H1 (cell line): ENCODE measurements at regions not wholly inside any gene's neighbourhood (a gene's known extent, or its start where the extent isn't known, plus 50 kb on each side); places are given as distances from the start of the nearest gene placed in this dataset.

ENCODE experiments used
- CTCF ChIA-PET: fragments of 300-600 bp; sonication (Branson Sonifier 250); formaldehyde crosslinking; loops from one replicate; lab custom pipeline; 2021; ENCODE audit not compliant: partially characterized antibody; lab: Charles Lee
- POLR2A ChIA-PET: fragments of 300-600 bp; sonication (Branson Sonifier 250); formaldehyde crosslinking; loops from one replicate; lab custom pipeline; 2021; ENCODE audit warnings: inconsistent platforms; ENCODE audit not compliant: partially characterized antibody; lab: Charles Lee
- DNase-seq, 2 experiments: peaks; one replicate each; pipeline versions ENCODE4 v3.0.0 to v3.0.0-alpha.2; 2010 to 2022; ENCODE audit warnings: low spot score in 2 of 2, low read depth in 1 of 2, mixed read lengths in 1 of 2
- FAIRE-seq: peaks from 2 replicates; lab custom pipeline; 2011; peaks lifted over from hg19 to GRCh38; lab: Jason Lieb, UNC
- H2AFZ ChIP-seq: 2 replicates; pipeline ENCODE4 v1.8.1; 2012; ENCODE audit warnings: low read length, inconsistent platforms
- H2AK5ac ChIP-seq: 2 replicates; pipeline ENCODE4 v1.6.1; 2013; ENCODE audit warnings: low read depth, low read length
- H2BK120ac ChIP-seq: replicated peaks from 2 replicates; pipeline ENCODE3; 2013; ENCODE audit warnings: low read depth, low read length, inconsistent platforms
- H2BK12ac ChIP-seq: 2 replicates; pipeline ENCODE4 v1.6.1; 2013; ENCODE audit warnings: low read depth, low read length
- H2BK15ac ChIP-seq: 2 replicates; pipeline ENCODE4 v1.6.1; 2013; ENCODE audit warnings: low read length
- H2BK20ac ChIP-seq: 2 replicates; pipeline ENCODE4 v1.6.1; 2013; ENCODE audit warnings: low read length
- H2BK5ac ChIP-seq: 2 replicates; pipeline ENCODE4 v1.6.1; 2013; ENCODE audit warnings: low read depth, low read length
- H3K14ac ChIP-seq: 2 replicates; pipeline ENCODE4 v1.6.1; 2013; ENCODE audit warnings: inconsistent platforms; ENCODE audit not compliant: insufficient read length
- H3K18ac ChIP-seq: 2 replicates; pipeline ENCODE4 v1.6.1; 2013; ENCODE audit warnings: low read length; ENCODE audit errors: extremely low read depth
- H3K23ac ChIP-seq: 2 replicates; pipeline ENCODE4 v1.6.1; 2013; ENCODE audit warnings: inconsistent platforms; ENCODE audit not compliant: insufficient read length
- H3K23me2 ChIP-seq: 2 replicates; pipeline ENCODE4 v1.6.1; 2013; ENCODE audit warnings: low read depth, low read length
- H3K27ac ChIP-seq: 2 replicates; pipeline ENCODE4 v1.6.1; 2011; ENCODE audit warnings: low read depth, low read length, inconsistent platforms
- H3K27me3 ChIP-seq, 4 experiments: replicated peaks in 1 of 4; 1 replicate in 1 of 4; 2 replicates in 3 of 4; pipeline versions ENCODE4 v1.6.1 to v1.8.1; 2011 to 2013; ENCODE audit warnings: low read length in 3 of 4, mild to moderate bottlenecking in 3 of 4, inconsistent platforms in 2 of 4, mixed read lengths in 2 of 4, moderate library complexity in 1 of 4; ENCODE audit not compliant: control insufficient read depth in 3 of 4, insufficient read depth in 3 of 4; ENCODE audit errors: extremely low read depth in 1 of 4
- H3K36me3 ChIP-seq, 4 experiments: 2 replicates each; pipeline versions ENCODE4 v1.6.1 to v1.8.1; 2011 to 2013; ENCODE audit warnings: mild to moderate bottlenecking in 4 of 4, low read length in 3 of 4, moderate library complexity in 2 of 4, control low read depth in 1 of 4, inconsistent platforms in 1 of 4; ENCODE audit not compliant: insufficient read depth in 4 of 4, control insufficient read depth in 2 of 4
- H3K4ac ChIP-seq: replicated peaks from 2 replicates; pipeline ENCODE3; 2013; ENCODE audit warnings: low read length, low read depth, mixed read lengths, inconsistent platforms; ENCODE audit not compliant: insufficient read length
- H3K4me1 ChIP-seq, 4 experiments: replicated peaks in 1 of 4; 1 replicate in 1 of 4; 2 replicates in 3 of 4; pipeline versions ENCODE4 v1.6.1 to v1.8.1; 2011 to 2013; ENCODE audit warnings: low read length in 3 of 4, inconsistent platforms in 2 of 4, mixed read lengths in 1 of 4; ENCODE audit not compliant: insufficient read depth in 4 of 4, control insufficient read depth in 3 of 4
- H3K4me2 ChIP-seq, 2 experiments: 2 replicates each; pipeline versions ENCODE4 v1.6.1 to v1.8.1; 2011 to 2013; ENCODE audit warnings: low read depth in 2 of 2, low read length in 2 of 2, control low read depth in 1 of 2, inconsistent platforms in 1 of 2, mild to moderate bottlenecking in 1 of 2; ENCODE audit not compliant: insufficient read depth in 1 of 2
- H3K4me3 ChIP-seq, 4 experiments: fragments of 200-600, 300-600 bp in 1 of 4; sonication (generic), shearing (Covaris generic), sonication (Bioruptor Twin) in 1 of 4; 2 replicates each; pipeline versions ENCODE4 v1.5.1 to v1.8.1; 2011 to 2016; ENCODE audit warnings: low read length in 4 of 4, low read depth in 3 of 4, control low read depth in 2 of 4, inconsistent platforms in 2 of 4, mild to moderate bottlenecking in 2 of 4, mixed read lengths in 1 of 4, moderate library complexity in 1 of 4; ENCODE audit not compliant: insufficient read depth in 2 of 4; ENCODE audit errors: extremely low read depth in 1 of 4
- H3K56ac ChIP-seq: replicated peaks from 2 replicates; pipeline ENCODE3; 2013; ENCODE audit warnings: low read depth, mild to moderate bottlenecking, mixed read lengths, low read length, inconsistent platforms; ENCODE audit not compliant: insufficient read length
- H3K79me1 ChIP-seq: 2 replicates; pipeline ENCODE4 v1.6.1; 2013; ENCODE audit warnings: low read depth, low read length, control low read depth
- H3K79me2 ChIP-seq, 2 experiments: 2 replicates each; pipeline versions ENCODE4 v1.6.1 to v1.8.1; 2012 to 2013; ENCODE audit warnings: low read length in 2 of 2, mild to moderate bottlenecking in 2 of 2, inconsistent platforms in 1 of 2; ENCODE audit not compliant: insufficient read depth in 2 of 2, control insufficient read depth in 1 of 2
- H3K9ac ChIP-seq, 4 experiments: replicated peaks in 1 of 4; 1 replicate in 1 of 4; 2 replicates in 3 of 4; pipeline versions ENCODE4 v1.6.1 to v1.8.1; 2011 to 2013; ENCODE audit warnings: low read depth in 3 of 4, low read length in 3 of 4, control low read depth in 2 of 4, mild to moderate bottlenecking in 2 of 4, moderate library complexity in 2 of 4, inconsistent platforms in 1 of 4; ENCODE audit errors: extremely low read depth in 1 of 4
- H3K9me3 ChIP-seq, 2 experiments: 2 replicates each; pipeline versions ENCODE4 v1.6.1 to v1.8.1; 2012 to 2013; ENCODE audit warnings: mild to moderate bottlenecking in 2 of 2, moderate library complexity in 2 of 2, control low read depth in 1 of 2, inconsistent platforms in 1 of 2, low read depth in 1 of 2, low read length in 1 of 2, mixed read lengths in 1 of 2; ENCODE audit not compliant: insufficient read depth in 2 of 2
- H4K20me1 ChIP-seq, 2 experiments: replicated peaks in 1 of 2; 2 replicates each; pipeline versions ENCODE3 to v1.8.1; 2011 to 2013; ENCODE audit warnings: inconsistent platforms in 2 of 2, low read length in 2 of 2, mild to moderate bottlenecking in 1 of 2; ENCODE audit not compliant: insufficient read depth in 2 of 2, control insufficient read depth in 1 of 2
- H4K5ac ChIP-seq: 2 replicates; pipeline ENCODE4 v1.6.1; 2013; ENCODE audit warnings: low read length, low read depth, mixed read lengths, inconsistent platforms; ENCODE audit not compliant: insufficient read length
- H4K8ac ChIP-seq: 2 replicates; pipeline ENCODE4 v1.8.0; 2013; ENCODE audit warnings: mild to moderate bottlenecking, moderate library complexity, low read length, inconsistent platforms; ENCODE audit not compliant: insufficient read depth; ENCODE audit errors: extremely low read depth
- H4K91ac ChIP-seq: replicated peaks from 2 replicates; pipeline ENCODE3; 2013; ENCODE audit warnings: low read length, mixed read lengths, inconsistent platforms; ENCODE audit not compliant: insufficient read length
- ASH2L ChIP-seq: fragments of 200-600, 300-600 bp; sonication (generic); IDR thresholded peaks from one replicate; pipeline ENCODE4 v1.7.1; 2017; ENCODE audit warnings: low read length
- BACH1 ChIP-seq: IDR thresholded peaks from 2 replicates; pipeline ENCODE4 v1.6.1; 2012; ENCODE audit warnings: low read length, improper control_type of control experiment
- BRCA1 ChIP-seq: IDR thresholded peaks from 2 replicates; pipeline ENCODE4 v1.6.1; 2012; ENCODE audit warnings: low read depth, low read length, improper control_type of control experiment
- CHD2 ChIP-seq: IDR thresholded peaks from 2 replicates; pipeline ENCODE4 v1.6.1; 2012; ENCODE audit warnings: low read length, improper control_type of control experiment
- KDM1A ChIP-seq: fragments of 200-600, 300-600 bp; sonication (generic); IDR thresholded peaks from 2 replicates; pipeline ENCODE4 v1.7.1; 2016; ENCODE audit warnings: mild to moderate bottlenecking, low read length, borderline replicate concordance
- TAF1 ChIP-seq: IDR thresholded peaks from 2 replicates; pipeline ENCODE4 v1.6.1; 2011; ENCODE audit warnings: mild to moderate bottlenecking, low read depth, low read length
- TBP ChIP-seq: IDR thresholded peaks from 2 replicates; pipeline ENCODE4 v1.6.1; 2011; ENCODE audit warnings: low read depth, low read length, improper control_type of control experiment
- TEAD4 ChIP-seq: IDR thresholded peaks from 2 replicates; pipeline ENCODE4 v1.6.1; 2012; ENCODE audit warnings: low read depth, low read length, inconsistent platforms, mixed read lengths
- YY1 ChIP-seq: IDR thresholded peaks from 2 replicates; pipeline ENCODE4 v1.6.1; 2011; ENCODE audit warnings: low read depth, mild to moderate bottlenecking, low read length
- ZNF274 ChIP-seq: IDR thresholded peaks from 2 replicates; pipeline ENCODE4 v1.7.0; 2012; ENCODE audit warnings: low read length, borderline replicate concordance; ENCODE audit errors: extremely low read depth
- WGBS, 2 experiments: shearing (Covaris generic) in 1 of 2; methylation state at CpG; one replicate each; pipeline versions ENCODE4 v1.1.6 to v1.1.7; 2013 to 2015; ENCODE audit warnings: low lambda C conversion rate in 2 of 2, mixed read lengths in 2 of 2, inconsistent platforms in 1 of 2, low coverage in 1 of 2, missing lambda C conversion rate in 1 of 2; ENCODE audit not compliant: insufficient replicate concordance in 2 of 2, insufficient coverage in 1 of 2, insufficient read length in 1 of 2; ENCODE audit errors: extremely low coverage in 1 of 2, missing lambda C conversion rate in 1 of 2; 5-methylcytosine and 5-hydroxymethylcytosine counted together
- TF ChIP-seq, protein P1 (sequence below): IDR thresholded peaks from 2 replicates; pipeline ENCODE4 v1.6.1; 2011; ENCODE audit warnings: low read length, improper control_type of control experiment

- 91% methylated on average over 4 of the region's 4 CpGs; no CpG with 5 or more reads in 1 of the 2 experiments for WGBS, 2 experiments
- peaks cover 0 to 2% (median 0%) of the 10 kb centered on the region in 4 experiments; a peak in 1 of 8 replicates for H3K36me3 ChIP-seq
- no peak overlapping the region for H2AK5ac ChIP-seq
- H4K5ac ChIP-seq, result no peak overlapping the region
- no peak for DNase-seq
- H3K27ac ChIP-seq, result no peak overlapping the region
- FAIRE-seq, result no peak
- H3K4me3 ChIP-seq, result no peak overlapping the region
- no peak overlapping the region for H3K23ac ChIP-seq
- no peak overlapping the region for H3K4me2 ChIP-seq
- H3K18ac ChIP-seq, result no peak overlapping the region
- ChIA-PET CTCF (interaction anchor here (0.6 to 4.0 kb wide), 2 partner anchors 14 to 195 kb away, joined by 3 to 24 read pairs; no protein-coding TSS in a partner anchor), POLR2A (no interaction called here)
- H3K27me3 ChIP-seq, result no peaks in the 10 kb centered on the region
- H2BK5ac ChIP-seq, result no peak overlapping the region
- no peak overlapping the region; the same call in 1 of the 2 replicates for H2AFZ ChIP-seq
- no peaks in the 10 kb centered on the region for H3K79me2 ChIP-seq
- no peak overlapping the region for H2BK15ac ChIP-seq
- no peak overlapping the region for H3K14ac ChIP-seq
- no peak overlapping the region for H2BK120ac ChIP-seq
- no peaks in the 10 kb centered on the region for H4K20me1 ChIP-seq
- H3K79me1 ChIP-seq, result no peaks in the 10 kb centered on the region
- H3K4me1 ChIP-seq, result no peaks in the 10 kb centered on the region
- no peak overlapping the region for H4K91ac ChIP-seq
- no peak overlapping the region for H3K56ac ChIP-seq
- H3K9ac ChIP-seq, result no peak overlapping the region
- H3K4ac ChIP-seq, result no peak overlapping the region
- no peak overlapping the region for H2BK20ac ChIP-seq
- H3K9me3 ChIP-seq, result no peaks in the 10 kb centered on the region
- no peak overlapping the region for H4K8ac ChIP-seq
- H3K23me2 ChIP-seq, result no peaks in the 10 kb centered on the region; the same call in 1 of the 2 replicates
- TF ChIP-seq BACH1 (no peak), KDM1A (no peak), TBP (no peak), TAF1 (no peak), ASH2L (no peak), YY1 (no peak), CHD2 (no peak), ZNF274 (no peak), BRCA1 (no peak), TEAD4 (no peak)
- TF ChIP-seq, protein P1, sequence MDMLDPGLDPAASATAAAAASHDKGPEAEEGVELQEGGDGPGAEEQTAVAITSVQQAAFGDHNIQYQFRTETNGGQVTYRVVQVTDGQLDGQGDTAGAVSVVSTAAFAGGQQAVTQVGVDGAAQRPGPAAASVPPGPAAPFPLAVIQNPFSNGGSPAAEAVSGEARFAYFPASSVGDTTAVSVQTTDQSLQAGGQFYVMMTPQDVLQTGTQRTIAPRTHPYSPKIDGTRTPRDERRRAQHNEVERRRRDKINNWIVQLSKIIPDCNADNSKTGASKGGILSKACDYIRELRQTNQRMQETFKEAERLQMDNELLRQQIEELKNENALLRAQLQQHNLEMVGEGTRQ, result no peak
- H2BK12ac ChIP-seq, result no peak overlapping the region
Observed at GRCh38 chr13:32897296-32897695, 118.9 kb upstream of the KL start.
